OCI-LY3 (cell line): ENCODE measurements at regions not wholly inside any gene's neighbourhood (a gene's known extent, or its start where the extent isn't known, plus 50 kb on each side); places are given as distances from the start of the nearest gene placed in this dataset.

Source experiments
- H2AFZ ChIP-seq: fragments of 200-600, 300-600 bp; shearing (Covaris generic); 2 replicates; pipeline ENCODE4 v1.6.0; 2014; ENCODE audit warnings: antibody characterized with exemption, low read depth, low read length
- H3K27ac ChIP-seq: fragments of 200-600, 300-600 bp; sonication (generic); 2 replicates; pipeline ENCODE4 v1.5.1; 2014; ENCODE audit warnings: mild to moderate bottlenecking, low read length, moderate library complexity, mixed read lengths
- H3K27me3 ChIP-seq: fragments of 200-600, 300-600 bp; sonication (generic); 2 replicates; pipeline ENCODE4 v1.6.1; 2014; ENCODE audit warnings: low read depth, low read length, mixed read lengths
- H3K36me3 ChIP-seq: fragments of 200-600, 300-600 bp; sonication (generic); replicated peaks from 2 replicates; pipeline ENCODE3; 2014; ENCODE audit warnings: low read depth, low read length, mixed read lengths
- H3K4me1 ChIP-seq: fragments of 300-600, 200-600 bp; sonication (generic); 2 replicates; pipeline ENCODE4 v1.6.1; 2014; ENCODE audit warnings: low read length, mixed read lengths
- H3K4me2 ChIP-seq: fragments of 200-600, 300-600 bp; sonication (generic); 2 replicates; pipeline ENCODE4 v1.6.1; 2014; ENCODE audit warnings: low read length, mixed read lengths
- H3K4me3 ChIP-seq: fragments of 300-600, 200-600 bp; sonication (generic); 2 replicates; pipeline ENCODE4 v1.5.1; 2014; ENCODE audit warnings: antibody characterized with exemption, mild to moderate bottlenecking, low read length, moderate library complexity
- H3K79me2 ChIP-seq: fragments of 300-600, 200-600 bp; shearing (Covaris generic); 2 replicates; pipeline ENCODE4 v1.6.1; 2014; ENCODE audit warnings: mild to moderate bottlenecking, low read length, mixed read lengths
- H3K9ac ChIP-seq: fragments of 300-600, 200-600 bp; shearing (Covaris generic); 2 replicates; pipeline ENCODE4 v1.6.0; 2014; ENCODE audit warnings: mild to moderate bottlenecking, low read length, moderate library complexity
- H3K9me3 ChIP-seq: fragments of 200-600, 300-600 bp; shearing (Covaris generic); 2 replicates; pipeline ENCODE4 v1.6.1; 2014; ENCODE audit warnings: low read length, mixed read lengths; ENCODE audit not compliant: insufficient read depth
- H4K20me1 ChIP-seq: fragments of 200-600, 300-600 bp; sonication (generic); 2 replicates; pipeline ENCODE4 v1.6.1; 2016; ENCODE audit warnings: low read length, mixed read lengths; ENCODE audit not compliant: insufficient read depth
- EZH2phosphoT487 ChIP-seq: fragments of 200-600 bp; shearing (Covaris generic); IDR thresholded peaks from 2 replicates; pipeline ENCODE4 v1.6.1; 2018; ENCODE audit warnings: antibody characterized with exemption, mixed run types, low read depth
- TF ChIP-seq, protein P1 (sequence below): fragments of 200-600, 300-600 bp; sonication (generic); IDR thresholded peaks from 2 replicates; pipeline ENCODE4 v1.5.1; 2014; ENCODE audit warnings: antibody characterized with exemption, low read length, low read depth

DNA sequence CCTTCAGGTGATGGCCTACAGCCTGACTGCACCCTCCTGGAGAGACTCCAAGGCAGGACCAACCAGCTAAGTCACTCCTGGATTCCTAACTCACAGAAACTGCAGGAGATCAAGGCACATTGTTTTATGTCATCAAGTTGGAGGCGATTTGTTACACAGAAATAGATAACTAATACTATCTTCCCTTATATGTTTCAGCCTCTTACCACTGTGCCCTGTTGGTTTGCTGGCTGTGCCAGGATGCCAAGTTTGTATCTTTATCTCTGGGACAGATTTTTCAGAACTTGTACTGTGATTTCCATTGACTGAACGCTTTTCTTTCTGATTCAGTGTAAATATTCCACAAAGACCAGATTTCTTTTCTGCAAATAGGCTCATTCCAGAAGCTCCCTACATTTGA, 76.2 kb upstream of the OPCML start:
- no peaks in the 10 kb centered on the region for H3K27me3 ChIP-seq
- no peaks in the 10 kb centered on the region for H3K36me3 ChIP-seq
- TF ChIP-seq, protein P1, sequence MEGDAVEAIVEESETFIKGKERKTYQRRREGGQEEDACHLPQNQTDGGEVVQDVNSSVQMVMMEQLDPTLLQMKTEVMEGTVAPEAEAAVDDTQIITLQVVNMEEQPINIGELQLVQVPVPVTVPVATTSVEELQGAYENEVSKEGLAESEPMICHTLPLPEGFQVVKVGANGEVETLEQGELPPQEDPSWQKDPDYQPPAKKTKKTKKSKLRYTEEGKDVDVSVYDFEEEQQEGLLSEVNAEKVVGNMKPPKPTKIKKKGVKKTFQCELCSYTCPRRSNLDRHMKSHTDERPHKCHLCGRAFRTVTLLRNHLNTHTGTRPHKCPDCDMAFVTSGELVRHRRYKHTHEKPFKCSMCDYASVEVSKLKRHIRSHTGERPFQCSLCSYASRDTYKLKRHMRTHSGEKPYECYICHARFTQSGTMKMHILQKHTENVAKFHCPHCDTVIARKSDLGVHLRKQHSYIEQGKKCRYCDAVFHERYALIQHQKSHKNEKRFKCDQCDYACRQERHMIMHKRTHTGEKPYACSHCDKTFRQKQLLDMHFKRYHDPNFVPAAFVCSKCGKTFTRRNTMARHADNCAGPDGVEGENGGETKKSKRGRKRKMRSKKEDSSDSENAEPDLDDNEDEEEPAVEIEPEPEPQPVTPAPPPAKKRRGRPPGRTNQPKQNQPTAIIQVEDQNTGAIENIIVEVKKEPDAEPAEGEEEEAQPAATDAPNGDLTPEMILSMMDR, result no peak
- TF ChIP-seq EZH2phosphoT487, result no peak
- no peak overlapping the region for H3K27ac ChIP-seq
- no peak overlapping the region for H3K9ac ChIP-seq
- no peaks in the 10 kb centered on the region for H4K20me1 ChIP-seq
- H2AFZ ChIP-seq, result no peak overlapping the region
- no peaks in the 10 kb centered on the region for H3K4me1 ChIP-seq
- H3K4me2 ChIP-seq, result no peak overlapping the region
- H3K79me2 ChIP-seq, result no peaks in the 10 kb centered on the region
- H3K4me3 ChIP-seq, result no peak overlapping the region
- H3K9me3 ChIP-seq, result no peaks in the 10 kb centered on the region

GRCh38 chr11:133606124-133606523, 73.8 kb upstream of the OPCML start:
- Histone ChIP-seq H3K36me3 (no peaks in the 10 kb centered on the region), H3K4me2 (no peak overlapping the region), H2AFZ (no peak overlapping the region), H3K9ac (no peak overlapping the region), H3K79me2 (no peaks in the 10 kb centered on the region), H3K27ac (no peak overlapping the region), H4K20me1 (no peaks in the 10 kb centered on the region), H3K4me3 (no peak overlapping the region), H3K4me1 (no peaks in the 10 kb centered on the region), H3K9me3 (no peaks in the 10 kb centered on the region), H3K27me3 (no peaks in the 10 kb centered on the region)
- no peak for TF ChIP-seq EZH2phosphoT487
- TF ChIP-seq, protein P1, result no peak

DNA sequence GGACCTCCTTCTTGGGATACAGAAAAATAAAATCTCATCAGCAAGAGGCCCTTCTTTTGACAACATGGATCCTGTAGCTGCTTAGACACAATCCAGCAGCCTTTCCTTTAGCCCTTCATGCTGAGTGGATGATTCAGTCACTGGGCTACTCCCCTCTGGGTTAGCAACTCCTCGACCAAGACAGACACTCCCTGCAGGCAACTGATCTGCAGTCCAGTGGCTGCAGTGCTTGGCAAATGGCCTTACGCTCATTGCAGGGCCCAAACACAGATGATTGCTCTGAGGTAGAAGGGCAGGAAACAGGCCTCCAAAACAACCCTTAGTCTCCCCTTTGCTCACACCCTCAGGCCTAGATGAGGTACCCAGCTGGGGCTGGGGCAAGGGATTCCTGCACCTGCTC, 73.2 kb upstream of the OPCML start:
- Histone ChIP-seq H3K4me1 (no peaks in the 10 kb centered on the region), H3K36me3 (no peaks in the 10 kb centered on the region), H3K4me2 (no peak overlapping the region), H3K79me2 (no peaks in the 10 kb centered on the region), H3K27ac (no peak overlapping the region), H3K9me3 (no peaks in the 10 kb centered on the region), H3K4me3 (no peak overlapping the region), H3K9ac (no peak overlapping the region), H2AFZ (no peak overlapping the region), H3K27me3 (no peaks in the 10 kb centered on the region), H4K20me1 (no peaks in the 10 kb centered on the region)
- TF ChIP-seq EZH2phosphoT487, result no peak
- TF ChIP-seq, protein P1, result no peak

DNA sequence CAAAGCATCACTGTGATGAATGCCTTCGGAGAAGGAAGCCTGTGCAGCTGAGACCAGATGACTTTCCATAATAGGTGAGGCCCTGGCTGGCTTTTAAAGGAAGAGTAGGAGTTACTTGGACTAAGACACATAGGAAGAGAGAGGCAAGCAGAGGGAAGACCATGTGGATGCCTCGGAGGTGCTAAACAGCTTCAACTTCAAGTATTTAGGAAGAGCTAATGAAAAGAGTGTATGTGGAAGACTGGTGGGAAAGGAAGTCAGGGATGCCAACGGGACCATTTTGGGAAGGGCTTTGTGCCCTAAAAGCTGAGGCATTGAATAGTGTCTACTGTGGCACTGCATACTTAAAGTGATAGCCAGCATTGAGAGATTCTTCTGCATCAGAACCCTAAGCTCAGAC, 69.3 kb upstream of the OPCML start:
- Histone ChIP-seq H4K20me1 (no peaks in the 10 kb centered on the region), H3K4me3 (no peak overlapping the region), H3K4me1 (no peaks in the 10 kb centered on the region), H2AFZ (no peak overlapping the region), H3K27me3 (no peaks in the 10 kb centered on the region), H3K4me2 (no peak overlapping the region), H3K79me2 (no peaks in the 10 kb centered on the region), H3K36me3 (no peaks in the 10 kb centered on the region), H3K27ac (no peak overlapping the region), H3K9me3 (no peaks in the 10 kb centered on the region), H3K9ac (no peak overlapping the region)
- TF ChIP-seq, protein P1, result no peak
- no peak for TF ChIP-seq EZH2phosphoT487
